ENCODE measurements at regions not wholly inside any gene's neighbourhood (a gene's known extent, or its start where the extent isn't known, plus 50 kb on each side); places are given as distances from the start of the nearest gene placed in this dataset.

DNA sequence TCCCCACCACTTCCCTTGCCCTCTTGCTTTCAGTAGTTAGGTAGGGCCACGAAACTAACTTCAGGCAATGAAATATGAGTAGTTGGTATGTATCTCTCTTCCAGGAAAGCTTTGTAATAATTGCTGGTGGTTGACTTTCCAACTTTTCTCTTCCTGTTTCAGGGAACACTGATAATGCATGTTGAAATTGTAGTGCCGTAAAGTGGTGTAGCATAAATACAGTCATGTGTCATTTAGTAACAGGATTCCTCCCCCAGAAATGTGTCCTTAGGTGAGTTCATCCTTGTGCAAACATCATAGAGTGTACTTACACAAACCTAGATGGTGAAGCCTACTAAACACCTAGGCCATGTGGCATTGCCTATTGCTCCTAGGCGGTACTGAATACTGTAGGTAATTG is 429.2 kb downstream of the PID1 start:
- Mint-ChIP-seq H3K9me3 (ENCODE audit: unreplicated experiment) (no peaks in the 10 kb centered on the region), H3K4me1 (ENCODE audit: low read depth, unreplicated experiment) (no peaks in the 10 kb centered on the region), H3K27me3 (ENCODE audit: insufficient read depth, unreplicated experiment) (no peaks in the 10 kb centered on the region), H3K4me3 (ENCODE audit: unreplicated experiment) (no peak overlapping the region), H3K27ac (ENCODE audit: unreplicated experiment) (no peak overlapping the region), H3K36me3 (ENCODE audit: insufficient read depth, unreplicated experiment) (no peaks in the 10 kb centered on the region)
- ChIA-PET CTCF (no interaction called here), POLR2A (no interaction called here)
- no peak overlapping the region for H3K4me3 ChIP-seq (ENCODE audit: low read depth, low read length)
- H3K36me3 ChIP-seq (ENCODE audit: control insufficient read depth, insufficient read depth, low read length), result no peaks in the 10 kb centered on the region
- H3K27me3 ChIP-seq (replicated peaks; ENCODE audit: control insufficient read depth, insufficient read depth, low read length), result no peaks in the 10 kb centered on the region
- BruUV-seq (replicated peaks), result no TSS peak
- TF ChIP-seq, protein P1, sequence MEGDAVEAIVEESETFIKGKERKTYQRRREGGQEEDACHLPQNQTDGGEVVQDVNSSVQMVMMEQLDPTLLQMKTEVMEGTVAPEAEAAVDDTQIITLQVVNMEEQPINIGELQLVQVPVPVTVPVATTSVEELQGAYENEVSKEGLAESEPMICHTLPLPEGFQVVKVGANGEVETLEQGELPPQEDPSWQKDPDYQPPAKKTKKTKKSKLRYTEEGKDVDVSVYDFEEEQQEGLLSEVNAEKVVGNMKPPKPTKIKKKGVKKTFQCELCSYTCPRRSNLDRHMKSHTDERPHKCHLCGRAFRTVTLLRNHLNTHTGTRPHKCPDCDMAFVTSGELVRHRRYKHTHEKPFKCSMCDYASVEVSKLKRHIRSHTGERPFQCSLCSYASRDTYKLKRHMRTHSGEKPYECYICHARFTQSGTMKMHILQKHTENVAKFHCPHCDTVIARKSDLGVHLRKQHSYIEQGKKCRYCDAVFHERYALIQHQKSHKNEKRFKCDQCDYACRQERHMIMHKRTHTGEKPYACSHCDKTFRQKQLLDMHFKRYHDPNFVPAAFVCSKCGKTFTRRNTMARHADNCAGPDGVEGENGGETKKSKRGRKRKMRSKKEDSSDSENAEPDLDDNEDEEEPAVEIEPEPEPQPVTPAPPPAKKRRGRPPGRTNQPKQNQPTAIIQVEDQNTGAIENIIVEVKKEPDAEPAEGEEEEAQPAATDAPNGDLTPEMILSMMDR (IDR thresholded peaks at IDR 0.05; ENCODE audit: insufficient read depth in 1 of 2, low read depth in 1 of 2, low read length in 1 of 2, severe bottlenecking in 1 of 2, unreplicated experiment in 1 of 2), result no peak
- H3K9me3 ChIP-seq, result no peaks in the 10 kb centered on the region
- H3K4me1 ChIP-seq, result no peaks in the 10 kb centered on the region
- no peak for DNase-seq
- intact Hi-C loops (cut with micrococcal nuclease; ENCODE audit: unreplicated experiment), result no loop called here

DNA sequence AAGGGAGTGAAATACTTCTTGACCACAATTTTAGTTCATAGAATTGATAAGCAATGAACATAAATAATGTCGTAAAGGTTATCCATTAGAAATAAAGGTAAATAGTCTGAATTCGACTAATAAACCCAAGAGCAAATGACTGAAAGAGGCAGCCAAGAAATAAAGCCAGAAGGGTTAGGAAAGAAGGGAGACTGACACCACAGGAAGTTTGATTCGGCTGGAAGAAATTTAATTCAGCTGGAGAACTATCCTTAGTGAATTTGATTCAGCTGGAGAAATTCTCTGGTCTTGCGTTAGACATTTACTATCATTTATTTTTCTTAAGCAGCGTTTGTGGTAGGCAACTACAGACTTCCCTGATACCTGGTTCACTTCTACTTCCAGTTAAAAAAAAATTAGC is 429.6 kb downstream of the PID1 start:
- H3K9me3 Mint-ChIP-seq (ENCODE audit: unreplicated experiment), result no peaks in the 10 kb centered on the region
- Histone ChIP-seq H3K27me3 (replicated peaks; ENCODE audit: control insufficient read depth, insufficient read depth, low read length) (no peaks in the 10 kb centered on the region), H3K36me3 (ENCODE audit: control insufficient read depth, insufficient read depth, low read length) (no peaks in the 10 kb centered on the region), H3K4me1 (no peaks in the 10 kb centered on the region), H3K4me3 (ENCODE audit: low read depth, low read length) (no peak overlapping the region), H3K9me3 (no peaks in the 10 kb centered on the region)
- no peak overlapping the region for H3K27ac Mint-ChIP-seq (ENCODE audit: unreplicated experiment)
- POLR2A ChIA-PET, result no interaction called here
- no peaks in the 10 kb centered on the region for H3K36me3 Mint-ChIP-seq (ENCODE audit: insufficient read depth, unreplicated experiment)
- intact Hi-C loops (cut with micrococcal nuclease; ENCODE audit: unreplicated experiment), result no loop called here
- no TSS peak for BruUV-seq (replicated peaks)
- DNase-seq, result no peak
- no peak overlapping the region for H3K4me3 Mint-ChIP-seq (ENCODE audit: unreplicated experiment)
- CTCF ChIA-PET, result no interaction called here
- no peaks in the 10 kb centered on the region for H3K4me1 Mint-ChIP-seq (ENCODE audit: low read depth, unreplicated experiment)
- TF ChIP-seq, protein P1 (IDR thresholded peaks at IDR 0.05; ENCODE audit: insufficient read depth in 1 of 2, low read depth in 1 of 2, low read length in 1 of 2, severe bottlenecking in 1 of 2, unreplicated experiment in 1 of 2), result no peak
- H3K27me3 Mint-ChIP-seq (ENCODE audit: insufficient read depth, unreplicated experiment), result no peaks in the 10 kb centered on the region

DNA sequence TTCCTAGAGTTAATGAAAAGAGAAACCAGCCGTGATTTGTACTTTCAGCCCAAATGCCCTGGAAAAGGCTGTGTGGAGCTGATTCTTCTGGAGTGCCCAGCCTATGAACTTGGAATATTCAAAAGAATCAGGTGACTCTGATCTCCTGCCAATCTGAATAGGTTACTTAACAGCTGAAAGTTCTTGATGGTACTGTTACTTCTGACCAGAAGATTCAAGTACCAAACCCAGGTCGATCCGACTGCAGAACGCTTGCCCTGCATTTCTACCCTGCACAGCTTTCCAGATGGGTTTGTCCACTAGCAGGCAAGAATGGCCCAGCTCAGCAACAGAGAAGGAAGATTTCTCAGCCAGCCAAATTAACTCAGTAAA is 430.4 kb downstream of the PID1 start:
- H3K4me1 Mint-ChIP-seq (ENCODE audit: low read depth, unreplicated experiment), result no peaks in the 10 kb centered on the region
- no peaks in the 10 kb centered on the region for H3K9me3 ChIP-seq
- CTCF ChIA-PET, result no interaction called here

More for the DNA sequence above, 430.4 kb downstream of the PID1 start:
- H3K36me3 ChIP-seq (ENCODE audit: control insufficient read depth, insufficient read depth, low read length), result no peaks in the 10 kb centered on the region
- Mint-ChIP-seq H3K27ac (ENCODE audit: unreplicated experiment) (no peak overlapping the region), H3K4me3 (ENCODE audit: unreplicated experiment) (no peak overlapping the region), H3K27me3 (ENCODE audit: insufficient read depth, unreplicated experiment) (no peaks in the 10 kb centered on the region), H3K9me3 (ENCODE audit: unreplicated experiment) (no peaks in the 10 kb centered on the region), H3K36me3 (ENCODE audit: insufficient read depth, unreplicated experiment) (no peaks in the 10 kb centered on the region)
- no peak for DNase-seq
- intact Hi-C loops (cut with micrococcal nuclease; ENCODE audit: unreplicated experiment), result no loop called here
- H3K4me3 ChIP-seq (ENCODE audit: low read depth, low read length), result no peak overlapping the region
- POLR2A ChIA-PET, result no interaction called here
- TF ChIP-seq, protein P1 (IDR thresholded peaks at IDR 0.05; ENCODE audit: insufficient read depth in 1 of 2, low read depth in 1 of 2, low read length in 1 of 2, severe bottlenecking in 1 of 2, unreplicated experiment in 1 of 2), result no peak
- H3K27me3 ChIP-seq (replicated peaks; ENCODE audit: control insufficient read depth, insufficient read depth, low read length), result no peaks in the 10 kb centered on the region
- BruUV-seq (replicated peaks), result no TSS peak
- H3K4me1 ChIP-seq, result no peaks in the 10 kb centered on the region

All from Caco-2 (cell line).